ENCODE measurements at regions not wholly inside any gene's neighbourhood (a gene's known extent, or its start where the extent isn't known, plus 50 kb on each side); places are given as distances from the start of the nearest gene placed in this dataset.

DNA sequence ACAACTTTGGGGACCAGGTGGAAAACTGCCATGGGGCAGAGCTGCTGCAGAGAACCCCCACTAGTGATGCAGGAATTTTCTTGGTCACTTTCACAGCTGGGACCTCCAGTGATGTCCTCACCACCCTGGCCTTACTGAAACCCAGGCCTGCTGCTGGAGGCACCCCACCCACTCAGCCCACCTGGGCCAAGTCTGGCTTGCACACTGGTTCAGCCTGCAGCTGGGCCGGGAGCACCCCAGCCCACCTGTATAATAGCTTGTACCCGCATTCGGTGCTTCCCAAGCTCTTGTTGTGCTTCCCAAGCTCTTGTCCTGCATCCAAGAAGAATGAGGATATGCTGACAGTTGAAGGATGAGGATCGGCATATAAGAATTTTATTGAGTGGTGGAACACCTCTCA, 86.4 kb upstream of the ZMAT1 start:
- in situ Hi-C loops (cut with HindIII; ENCODE audit: low pct_unique_long_range_greater_than_20kb, low sequenced_read_pairs) (no loop called here), intact Hi-C loops (cut with micrococcal nuclease; ENCODE audit: unreplicated experiment) (no loop called here)
- ChIA-PET POLR2A (no interaction called here), CTCF (no interaction called here)
- Histone ChIP-seq H3K36me3 (ENCODE audit: control insufficient read depth, insufficient read depth, low read length) (no peaks in the 10 kb centered on the region), H3K27ac (ENCODE audit: low read length) (no peak overlapping the region), H3K4me1 (ENCODE audit: control insufficient read depth, insufficient read depth, low read length) (no peaks in the 10 kb centered on the region), H3K9me3 (ENCODE audit: control insufficient read depth, insufficient read depth, low read depth, low read length) (0 out of 2 replicates have a peak, but pooled peaks cover 3% of the 10 kb centered on the region), H3K4me3 (ENCODE audit: low read depth in 2 of 2, low read length in 2 of 2) (no peak overlapping the region), H3K27me3 (ENCODE audit: control insufficient read depth, insufficient read depth, low read length) (no peaks in the 10 kb centered on the region)
- ATAC-seq (no peak), DNase-seq (ENCODE audit: low read depth, low spot score) (no peak)
- no peak for TF ChIP-seq TCF7L2 (IDR thresholded peaks at IDR 0.05; ENCODE audit: low read depth, low read length)
- TF ChIP-seq, protein P1, sequence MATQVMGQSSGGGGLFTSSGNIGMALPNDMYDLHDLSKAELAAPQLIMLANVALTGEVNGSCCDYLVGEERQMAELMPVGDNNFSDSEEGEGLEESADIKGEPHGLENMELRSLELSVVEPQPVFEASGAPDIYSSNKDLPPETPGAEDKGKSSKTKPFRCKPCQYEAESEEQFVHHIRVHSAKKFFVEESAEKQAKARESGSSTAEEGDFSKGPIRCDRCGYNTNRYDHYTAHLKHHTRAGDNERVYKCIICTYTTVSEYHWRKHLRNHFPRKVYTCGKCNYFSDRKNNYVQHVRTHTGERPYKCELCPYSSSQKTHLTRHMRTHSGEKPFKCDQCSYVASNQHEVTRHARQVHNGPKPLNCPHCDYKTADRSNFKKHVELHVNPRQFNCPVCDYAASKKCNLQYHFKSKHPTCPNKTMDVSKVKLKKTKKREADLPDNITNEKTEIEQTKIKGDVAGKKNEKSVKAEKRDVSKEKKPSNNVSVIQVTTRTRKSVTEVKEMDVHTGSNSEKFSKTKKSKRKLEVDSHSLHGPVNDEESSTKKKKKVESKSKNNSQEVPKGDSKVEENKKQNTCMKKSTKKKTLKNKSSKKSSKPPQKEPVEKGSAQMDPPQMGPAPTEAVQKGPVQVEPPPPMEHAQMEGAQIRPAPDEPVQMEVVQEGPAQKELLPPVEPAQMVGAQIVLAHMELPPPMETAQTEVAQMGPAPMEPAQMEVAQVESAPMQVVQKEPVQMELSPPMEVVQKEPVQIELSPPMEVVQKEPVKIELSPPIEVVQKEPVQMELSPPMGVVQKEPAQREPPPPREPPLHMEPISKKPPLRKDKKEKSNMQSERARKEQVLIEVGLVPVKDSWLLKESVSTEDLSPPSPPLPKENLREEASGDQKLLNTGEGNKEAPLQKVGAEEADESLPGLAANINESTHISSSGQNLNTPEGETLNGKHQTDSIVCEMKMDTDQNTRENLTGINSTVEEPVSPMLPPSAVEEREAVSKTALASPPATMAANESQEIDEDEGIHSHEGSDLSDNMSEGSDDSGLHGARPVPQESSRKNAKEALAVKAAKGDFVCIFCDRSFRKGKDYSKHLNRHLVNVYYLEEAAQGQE (IDR thresholded peaks at IDR 0.05; ENCODE audit: insufficient read depth in 1 of 2, low read depth in 2 of 2, low read length in 1 of 2), result no peak
- no peak for TF ChIP-seq POLR2AphosphoS5 (IDR thresholded peaks at IDR 0.05; ENCODE audit: low read depth, low read length)
- TF ChIP-seq, protein P2, sequence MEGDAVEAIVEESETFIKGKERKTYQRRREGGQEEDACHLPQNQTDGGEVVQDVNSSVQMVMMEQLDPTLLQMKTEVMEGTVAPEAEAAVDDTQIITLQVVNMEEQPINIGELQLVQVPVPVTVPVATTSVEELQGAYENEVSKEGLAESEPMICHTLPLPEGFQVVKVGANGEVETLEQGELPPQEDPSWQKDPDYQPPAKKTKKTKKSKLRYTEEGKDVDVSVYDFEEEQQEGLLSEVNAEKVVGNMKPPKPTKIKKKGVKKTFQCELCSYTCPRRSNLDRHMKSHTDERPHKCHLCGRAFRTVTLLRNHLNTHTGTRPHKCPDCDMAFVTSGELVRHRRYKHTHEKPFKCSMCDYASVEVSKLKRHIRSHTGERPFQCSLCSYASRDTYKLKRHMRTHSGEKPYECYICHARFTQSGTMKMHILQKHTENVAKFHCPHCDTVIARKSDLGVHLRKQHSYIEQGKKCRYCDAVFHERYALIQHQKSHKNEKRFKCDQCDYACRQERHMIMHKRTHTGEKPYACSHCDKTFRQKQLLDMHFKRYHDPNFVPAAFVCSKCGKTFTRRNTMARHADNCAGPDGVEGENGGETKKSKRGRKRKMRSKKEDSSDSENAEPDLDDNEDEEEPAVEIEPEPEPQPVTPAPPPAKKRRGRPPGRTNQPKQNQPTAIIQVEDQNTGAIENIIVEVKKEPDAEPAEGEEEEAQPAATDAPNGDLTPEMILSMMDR (IDR thresholded peaks at IDR 0.05), result no peak
- TF ChIP-seq SIN3A (IDR thresholded peaks at IDR 0.05; ENCODE audit: borderline replicate concordance, insufficient read depth, low read depth, low read length), result no peak
- no TSS peak for BruUV-seq (replicated peaks)

DNA sequence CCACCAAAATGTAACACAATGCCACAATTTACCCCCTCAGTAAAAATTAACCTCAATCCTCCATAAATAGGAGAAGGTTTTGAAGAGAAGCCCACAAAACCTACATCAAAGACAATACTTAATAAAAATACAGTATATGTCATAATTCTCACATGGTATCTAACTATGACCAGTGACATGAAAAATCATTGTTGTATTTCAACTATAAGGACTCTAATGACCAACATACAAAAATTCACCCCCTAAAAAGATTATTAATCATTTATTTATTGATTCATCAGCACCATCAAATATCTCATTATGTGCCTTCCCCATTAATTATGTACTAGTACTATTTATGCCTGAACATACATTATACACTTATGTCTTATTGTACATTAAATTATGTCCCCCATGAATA, 77.1 kb upstream of the ZMAT1 start:
- DNase-seq (ENCODE audit: low read depth, low spot score) (no peak), ATAC-seq (no peak)
- ChIA-PET CTCF (no interaction called here), POLR2A (no interaction called here)
- no peak for TF ChIP-seq TCF7L2 (IDR thresholded peaks at IDR 0.05; ENCODE audit: low read depth, low read length)
- TF ChIP-seq, protein P1 (IDR thresholded peaks at IDR 0.05; ENCODE audit: insufficient read depth in 1 of 2, low read depth in 2 of 2, low read length in 1 of 2), result no peak
- no peak for TF ChIP-seq SIN3A (IDR thresholded peaks at IDR 0.05; ENCODE audit: borderline replicate concordance, insufficient read depth, low read depth, low read length)
- TF ChIP-seq, protein P2 (IDR thresholded peaks at IDR 0.05), result no peak
- TF ChIP-seq POLR2AphosphoS5 (IDR thresholded peaks at IDR 0.05; ENCODE audit: low read depth, low read length), result no peak
- Histone ChIP-seq H3K4me3 (ENCODE audit: low read depth in 2 of 2, low read length in 2 of 2) (no peak overlapping the region), H3K27ac (ENCODE audit: low read length) (no peak overlapping the region), H3K36me3 (ENCODE audit: control insufficient read depth, insufficient read depth, low read length) (no peaks in the 10 kb centered on the region), H3K4me1 (ENCODE audit: control insufficient read depth, insufficient read depth, low read length) (no peaks in the 10 kb centered on the region), H3K27me3 (ENCODE audit: control insufficient read depth, insufficient read depth, low read length) (no peaks in the 10 kb centered on the region), H3K9me3 (ENCODE audit: control insufficient read depth, insufficient read depth, low read depth, low read length) (no peaks in the 10 kb centered on the region)
- intact Hi-C loops (cut with micrococcal nuclease; ENCODE audit: unreplicated experiment) (no loop called here), in situ Hi-C loops (cut with HindIII; ENCODE audit: low pct_unique_long_range_greater_than_20kb, low sequenced_read_pairs) (no loop called here)
- BruUV-seq (replicated peaks), result no TSS peak

All from Panc1 (cell line).